ENCODE measurements at regions not wholly inside any gene's neighbourhood (a gene's known extent, or its start where the extent isn't known, plus 50 kb on each side); places are given as distances from the start of the nearest gene placed in this dataset.

GRCh38 chr2:236689981-236690380 is 120.4 kb downstream of the ACKR3 start (continued):
- TF ChIP-seq ZNF281 (CRISPR knock-in tag; IDR thresholded peaks at IDR 0.05) (no peak), ZNF416 (CRISPR knock-in tag; IDR thresholded peaks at IDR 0.05) (no peak), NFYB (CRISPR knock-in tag; conservative IDR thresholded peaks at IDR 0.05; ENCODE audit: low read depth) (no peak)
- TF ChIP-seq, protein P1, sequence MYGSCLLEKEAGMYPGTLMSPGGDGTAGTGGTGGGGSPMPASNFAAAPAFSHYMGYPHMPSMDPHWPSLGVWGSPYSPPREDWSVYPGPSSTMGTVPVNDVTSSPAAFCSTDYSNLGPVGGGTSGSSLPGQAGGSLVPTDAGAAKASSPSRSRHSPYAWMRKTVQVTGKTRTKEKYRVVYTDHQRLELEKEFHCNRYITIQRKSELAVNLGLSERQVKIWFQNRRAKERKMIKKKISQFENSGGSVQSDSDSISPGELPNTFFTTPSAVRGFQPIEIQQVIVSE (CRISPR knock-in tag; IDR thresholded peaks at IDR 0.05; ENCODE audit: borderline replicate concordance), result no peak

- no peak overlapping the region for H3K27ac Mint-ChIP-seq
- TF ChIP-seq STAT6 (CRISPR knock-in tag; conservative IDR thresholded peaks at IDR 0.05; ENCODE audit: low read depth), result no peak
- no peak for TF ChIP-seq ZNF121 (CRISPR knock-in tag; IDR thresholded peaks at IDR 0.05)
- TF ChIP-seq, protein P2, sequence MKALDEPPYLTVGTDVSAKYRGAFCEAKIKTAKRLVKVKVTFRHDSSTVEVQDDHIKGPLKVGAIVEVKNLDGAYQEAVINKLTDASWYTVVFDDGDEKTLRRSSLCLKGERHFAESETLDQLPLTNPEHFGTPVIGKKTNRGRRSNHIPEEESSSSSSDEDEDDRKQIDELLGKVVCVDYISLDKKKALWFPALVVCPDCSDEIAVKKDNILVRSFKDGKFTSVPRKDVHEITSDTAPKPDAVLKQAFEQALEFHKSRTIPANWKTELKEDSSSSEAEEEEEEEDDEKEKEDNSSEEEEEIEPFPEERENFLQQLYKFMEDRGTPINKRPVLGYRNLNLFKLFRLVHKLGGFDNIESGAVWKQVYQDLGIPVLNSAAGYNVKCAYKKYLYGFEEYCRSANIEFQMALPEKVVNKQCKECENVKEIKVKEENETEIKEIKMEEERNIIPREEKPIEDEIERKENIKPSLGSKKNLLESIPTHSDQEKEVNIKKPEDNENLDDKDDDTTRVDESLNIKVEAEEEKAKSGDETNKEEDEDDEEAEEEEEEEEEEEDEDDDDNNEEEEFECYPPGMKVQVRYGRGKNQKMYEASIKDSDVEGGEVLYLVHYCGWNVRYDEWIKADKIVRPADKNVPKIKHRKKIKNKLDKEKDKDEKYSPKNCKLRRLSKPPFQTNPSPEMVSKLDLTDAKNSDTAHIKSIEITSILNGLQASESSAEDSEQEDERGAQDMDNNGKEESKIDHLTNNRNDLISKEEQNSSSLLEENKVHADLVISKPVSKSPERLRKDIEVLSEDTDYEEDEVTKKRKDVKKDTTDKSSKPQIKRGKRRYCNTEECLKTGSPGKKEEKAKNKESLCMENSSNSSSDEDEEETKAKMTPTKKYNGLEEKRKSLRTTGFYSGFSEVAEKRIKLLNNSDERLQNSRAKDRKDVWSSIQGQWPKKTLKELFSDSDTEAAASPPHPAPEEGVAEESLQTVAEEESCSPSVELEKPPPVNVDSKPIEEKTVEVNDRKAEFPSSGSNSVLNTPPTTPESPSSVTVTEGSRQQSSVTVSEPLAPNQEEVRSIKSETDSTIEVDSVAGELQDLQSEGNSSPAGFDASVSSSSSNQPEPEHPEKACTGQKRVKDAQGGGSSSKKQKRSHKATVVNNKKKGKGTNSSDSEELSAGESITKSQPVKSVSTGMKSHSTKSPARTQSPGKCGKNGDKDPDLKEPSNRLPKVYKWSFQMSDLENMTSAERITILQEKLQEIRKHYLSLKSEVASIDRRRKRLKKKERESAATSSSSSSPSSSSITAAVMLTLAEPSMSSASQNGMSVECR (CRISPR knock-in tag; IDR thresholded peaks at IDR 0.05; ENCODE audit: borderline replicate concordance), result no peak
- no peak for TF ChIP-seq NR1H2 (CRISPR knock-in tag; IDR thresholded peaks at IDR 0.05)
- no peak for TF ChIP-seq IRF2 (CRISPR knock-in tag; IDR thresholded peaks at IDR 0.05; ENCODE audit: borderline replicate concordance, low read depth)
- TF ChIP-seq, protein P3, sequence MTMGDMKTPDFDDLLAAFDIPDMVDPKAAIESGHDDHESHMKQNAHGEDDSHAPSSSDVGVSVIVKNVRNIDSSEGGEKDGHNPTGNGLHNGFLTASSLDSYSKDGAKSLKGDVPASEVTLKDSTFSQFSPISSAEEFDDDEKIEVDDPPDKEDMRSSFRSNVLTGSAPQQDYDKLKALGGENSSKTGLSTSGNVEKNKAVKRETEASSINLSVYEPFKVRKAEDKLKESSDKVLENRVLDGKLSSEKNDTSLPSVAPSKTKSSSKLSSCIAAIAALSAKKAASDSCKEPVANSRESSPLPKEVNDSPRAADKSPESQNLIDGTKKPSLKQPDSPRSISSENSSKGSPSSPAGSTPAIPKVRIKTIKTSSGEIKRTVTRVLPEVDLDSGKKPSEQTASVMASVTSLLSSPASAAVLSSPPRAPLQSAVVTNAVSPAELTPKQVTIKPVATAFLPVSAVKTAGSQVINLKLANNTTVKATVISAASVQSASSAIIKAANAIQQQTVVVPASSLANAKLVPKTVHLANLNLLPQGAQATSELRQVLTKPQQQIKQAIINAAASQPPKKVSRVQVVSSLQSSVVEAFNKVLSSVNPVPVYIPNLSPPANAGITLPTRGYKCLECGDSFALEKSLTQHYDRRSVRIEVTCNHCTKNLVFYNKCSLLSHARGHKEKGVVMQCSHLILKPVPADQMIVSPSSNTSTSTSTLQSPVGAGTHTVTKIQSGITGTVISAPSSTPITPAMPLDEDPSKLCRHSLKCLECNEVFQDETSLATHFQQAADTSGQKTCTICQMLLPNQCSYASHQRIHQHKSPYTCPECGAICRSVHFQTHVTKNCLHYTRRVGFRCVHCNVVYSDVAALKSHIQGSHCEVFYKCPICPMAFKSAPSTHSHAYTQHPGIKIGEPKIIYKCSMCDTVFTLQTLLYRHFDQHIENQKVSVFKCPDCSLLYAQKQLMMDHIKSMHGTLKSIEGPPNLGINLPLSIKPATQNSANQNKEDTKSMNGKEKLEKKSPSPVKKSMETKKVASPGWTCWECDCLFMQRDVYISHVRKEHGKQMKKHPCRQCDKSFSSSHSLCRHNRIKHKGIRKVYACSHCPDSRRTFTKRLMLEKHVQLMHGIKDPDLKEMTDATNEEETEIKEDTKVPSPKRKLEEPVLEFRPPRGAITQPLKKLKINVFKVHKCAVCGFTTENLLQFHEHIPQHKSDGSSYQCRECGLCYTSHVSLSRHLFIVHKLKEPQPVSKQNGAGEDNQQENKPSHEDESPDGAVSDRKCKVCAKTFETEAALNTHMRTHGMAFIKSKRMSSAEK (CRISPR knock-in tag; IDR thresholded peaks at IDR 0.05; ENCODE audit: borderline replicate concordance), result no peak
- no peak for TF ChIP-seq ZNF317 (CRISPR knock-in tag; IDR thresholded peaks at IDR 0.05; ENCODE audit: borderline replicate concordance, low read depth)
- ATAC-seq (no peak), DNase-seq (ENCODE audit: low spot score) (no peak)
- H3K36me3 Mint-ChIP-seq, result no peaks in the 10 kb centered on the region
- H3K9me3 Mint-ChIP-seq, result 0 out of 2 replicates have a peak, but pooled peaks cover 3% of the 10 kb centered on the region
- CTCF ChIA-PET, result no interaction called here
- no peak overlapping the region for H3K4me3 Mint-ChIP-seq
- H3K27me3 Mint-ChIP-seq (ENCODE audit: low read depth), result no peaks in the 10 kb centered on the region
- H3K4me1 Mint-ChIP-seq, result peaks cover 35% of the 10 kb centered on the region
- POLR2A ChIA-PET, result no interaction called here
Measured at GRCh38 chr2:236690726-236691125, 121.1 kb downstream of the ACKR3 start.
